ENCODE measurements at regions not wholly inside any gene's neighbourhood (a gene's known extent, or its start where the extent isn't known, plus 50 kb on each side); places are given as distances from the start of the nearest gene placed in this dataset.
"Not testable (repeated sequence)": the region's sequence is repeated elsewhere in the genome, so short reads cannot be mapped to it uniquely, and the experiment has no call there.

DNA sequence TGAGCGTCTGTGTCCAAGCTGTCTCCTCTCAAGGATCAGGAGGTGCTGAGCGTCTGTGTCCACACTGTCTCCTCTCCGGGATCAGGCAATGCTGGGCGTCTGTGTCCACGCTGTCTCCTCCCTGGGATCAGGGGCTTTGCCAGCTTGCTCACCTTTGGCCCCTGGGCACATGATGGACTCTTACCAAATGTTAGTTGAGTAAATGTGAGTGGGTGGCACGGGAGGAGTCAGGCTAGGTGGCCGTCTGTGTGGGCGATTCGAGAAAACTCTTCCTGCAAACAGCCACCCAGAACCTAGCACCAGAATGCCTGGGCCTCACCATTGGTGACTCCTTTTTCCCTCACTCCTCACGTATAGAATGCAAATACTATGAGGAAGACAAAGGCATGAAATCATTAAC lies 162.9 kb downstream of the LAT start:
- TF ChIP-seq, protein P1, sequence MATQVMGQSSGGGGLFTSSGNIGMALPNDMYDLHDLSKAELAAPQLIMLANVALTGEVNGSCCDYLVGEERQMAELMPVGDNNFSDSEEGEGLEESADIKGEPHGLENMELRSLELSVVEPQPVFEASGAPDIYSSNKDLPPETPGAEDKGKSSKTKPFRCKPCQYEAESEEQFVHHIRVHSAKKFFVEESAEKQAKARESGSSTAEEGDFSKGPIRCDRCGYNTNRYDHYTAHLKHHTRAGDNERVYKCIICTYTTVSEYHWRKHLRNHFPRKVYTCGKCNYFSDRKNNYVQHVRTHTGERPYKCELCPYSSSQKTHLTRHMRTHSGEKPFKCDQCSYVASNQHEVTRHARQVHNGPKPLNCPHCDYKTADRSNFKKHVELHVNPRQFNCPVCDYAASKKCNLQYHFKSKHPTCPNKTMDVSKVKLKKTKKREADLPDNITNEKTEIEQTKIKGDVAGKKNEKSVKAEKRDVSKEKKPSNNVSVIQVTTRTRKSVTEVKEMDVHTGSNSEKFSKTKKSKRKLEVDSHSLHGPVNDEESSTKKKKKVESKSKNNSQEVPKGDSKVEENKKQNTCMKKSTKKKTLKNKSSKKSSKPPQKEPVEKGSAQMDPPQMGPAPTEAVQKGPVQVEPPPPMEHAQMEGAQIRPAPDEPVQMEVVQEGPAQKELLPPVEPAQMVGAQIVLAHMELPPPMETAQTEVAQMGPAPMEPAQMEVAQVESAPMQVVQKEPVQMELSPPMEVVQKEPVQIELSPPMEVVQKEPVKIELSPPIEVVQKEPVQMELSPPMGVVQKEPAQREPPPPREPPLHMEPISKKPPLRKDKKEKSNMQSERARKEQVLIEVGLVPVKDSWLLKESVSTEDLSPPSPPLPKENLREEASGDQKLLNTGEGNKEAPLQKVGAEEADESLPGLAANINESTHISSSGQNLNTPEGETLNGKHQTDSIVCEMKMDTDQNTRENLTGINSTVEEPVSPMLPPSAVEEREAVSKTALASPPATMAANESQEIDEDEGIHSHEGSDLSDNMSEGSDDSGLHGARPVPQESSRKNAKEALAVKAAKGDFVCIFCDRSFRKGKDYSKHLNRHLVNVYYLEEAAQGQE (tag by site-specific recombination; IDR thresholded peaks at IDR 0.05): not testable (repeated sequence)
- TF ChIP-seq ZNF292 (tag by site-specific recombination; IDR thresholded peaks at IDR 0.05; ENCODE audit: borderline replicate concordance, low read depth); ZNF184 (tag by site-specific recombination; IDR thresholded peaks at IDR 0.05); YY1 (tag by site-specific recombination; IDR thresholded peaks at IDR 0.05); ZBTB21 (tag by site-specific recombination; IDR thresholded peaks at IDR 0.05); ZNF274 (IDR thresholded peaks at IDR 0.05; ENCODE audit: low read length); ZNF274 (tag by site-specific recombination; IDR thresholded peaks at IDR 0.05; ENCODE audit: borderline replicate concordance); ZBTB7A (tag by site-specific recombination; IDR thresholded peaks at IDR 0.05; ENCODE audit: low read depth); ZFP41 (tag by site-specific recombination; IDR thresholded peaks at IDR 0.05; ENCODE audit: borderline replicate concordance): not testable (repeated sequence)
- TF ChIP-seq, protein P2, sequence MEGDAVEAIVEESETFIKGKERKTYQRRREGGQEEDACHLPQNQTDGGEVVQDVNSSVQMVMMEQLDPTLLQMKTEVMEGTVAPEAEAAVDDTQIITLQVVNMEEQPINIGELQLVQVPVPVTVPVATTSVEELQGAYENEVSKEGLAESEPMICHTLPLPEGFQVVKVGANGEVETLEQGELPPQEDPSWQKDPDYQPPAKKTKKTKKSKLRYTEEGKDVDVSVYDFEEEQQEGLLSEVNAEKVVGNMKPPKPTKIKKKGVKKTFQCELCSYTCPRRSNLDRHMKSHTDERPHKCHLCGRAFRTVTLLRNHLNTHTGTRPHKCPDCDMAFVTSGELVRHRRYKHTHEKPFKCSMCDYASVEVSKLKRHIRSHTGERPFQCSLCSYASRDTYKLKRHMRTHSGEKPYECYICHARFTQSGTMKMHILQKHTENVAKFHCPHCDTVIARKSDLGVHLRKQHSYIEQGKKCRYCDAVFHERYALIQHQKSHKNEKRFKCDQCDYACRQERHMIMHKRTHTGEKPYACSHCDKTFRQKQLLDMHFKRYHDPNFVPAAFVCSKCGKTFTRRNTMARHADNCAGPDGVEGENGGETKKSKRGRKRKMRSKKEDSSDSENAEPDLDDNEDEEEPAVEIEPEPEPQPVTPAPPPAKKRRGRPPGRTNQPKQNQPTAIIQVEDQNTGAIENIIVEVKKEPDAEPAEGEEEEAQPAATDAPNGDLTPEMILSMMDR (tag by site-specific recombination; IDR thresholded peaks at IDR 0.05): not testable (repeated sequence)
- TF ChIP-seq, protein P3, sequence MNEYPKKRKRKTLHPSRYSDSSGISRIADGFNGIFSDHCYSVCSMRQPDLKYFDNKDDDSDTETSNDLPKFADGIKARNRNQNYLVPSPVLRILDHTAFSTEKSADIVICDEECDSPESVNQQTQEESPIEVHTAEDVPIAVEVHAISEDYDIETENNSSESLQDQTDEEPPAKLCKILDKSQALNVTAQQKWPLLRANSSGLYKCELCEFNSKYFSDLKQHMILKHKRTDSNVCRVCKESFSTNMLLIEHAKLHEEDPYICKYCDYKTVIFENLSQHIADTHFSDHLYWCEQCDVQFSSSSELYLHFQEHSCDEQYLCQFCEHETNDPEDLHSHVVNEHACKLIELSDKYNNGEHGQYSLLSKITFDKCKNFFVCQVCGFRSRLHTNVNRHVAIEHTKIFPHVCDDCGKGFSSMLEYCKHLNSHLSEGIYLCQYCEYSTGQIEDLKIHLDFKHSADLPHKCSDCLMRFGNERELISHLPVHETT (tag by site-specific recombination; IDR thresholded peaks at IDR 0.05): not testable (repeated sequence)
- TF ChIP-seq, protein P4, sequence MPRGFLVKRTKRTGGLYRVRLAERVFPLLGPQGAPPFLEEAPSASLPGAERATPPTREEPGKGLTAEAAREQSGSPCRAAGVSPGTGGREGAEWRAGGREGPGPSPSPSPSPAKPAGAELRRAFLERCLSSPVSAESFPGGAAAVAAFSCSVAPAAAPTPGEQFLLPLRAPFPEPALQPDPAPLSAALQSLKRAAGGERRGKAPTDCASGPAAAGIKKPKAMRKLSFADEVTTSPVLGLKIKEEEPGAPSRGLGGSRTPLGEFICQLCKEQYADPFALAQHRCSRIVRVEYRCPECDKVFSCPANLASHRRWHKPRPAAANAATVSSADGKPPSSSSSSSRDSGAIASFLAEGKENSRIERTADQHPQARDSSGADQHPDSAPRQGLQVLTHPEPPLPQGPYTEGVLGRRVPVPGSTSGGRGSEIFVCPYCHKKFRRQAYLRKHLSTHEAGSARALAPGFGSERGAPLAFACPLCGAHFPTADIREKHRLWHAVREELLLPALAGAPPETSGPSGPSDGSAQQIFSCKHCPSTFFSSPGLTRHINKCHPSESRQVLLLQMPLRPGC (tag by site-specific recombination; IDR thresholded peaks at IDR 0.05): not testable (repeated sequence)
